Trophoblast cell (in vitro differentiated cells and primary cell): ENCODE measurements at regions not wholly inside any gene's neighbourhood (a gene's known extent, or its start where the extent isn't known, plus 50 kb on each side); places are given as distances from the start of the nearest gene placed in this dataset.

Experiments
- DNase-seq, 2 donors: peaks; one replicate each; pipeline ENCODE4 v3.0.0-alpha.2; 2016
- H2AFZ ChIP-seq: 2 replicates; pipeline ENCODE4 v1.6.1; 2013; ENCODE audit warnings: low read length, moderate library complexity, mild to moderate bottlenecking; ENCODE audit not compliant: insufficient read depth, poor library complexity
- H2AK5ac ChIP-seq: 2 replicates; pipeline ENCODE4 v1.6.1; 2013; ENCODE audit warnings: mild to moderate bottlenecking, low read length
- H2BK120ac ChIP-seq: 2 replicates; pipeline ENCODE4 v1.6.1; 2013; ENCODE audit warnings: low read length, mild to moderate bottlenecking, moderate library complexity; ENCODE audit not compliant: insufficient read depth, poor library complexity
- H2BK12ac ChIP-seq: 2 replicates; pipeline ENCODE4 v1.6.1; 2013; ENCODE audit warnings: mild to moderate bottlenecking, low read length, moderate library complexity
- H2BK5ac ChIP-seq: 2 replicates; pipeline ENCODE4 v1.6.1; 2013; ENCODE audit warnings: low read length, low read depth, moderate library complexity, mild to moderate bottlenecking; ENCODE audit not compliant: poor library complexity
- H3K14ac ChIP-seq: 2 replicates; pipeline ENCODE4 v1.6.1; 2013; ENCODE audit warnings: mild to moderate bottlenecking, low read length
- H3K18ac ChIP-seq: 2 replicates; pipeline ENCODE4 v1.6.1; 2013; ENCODE audit warnings: mild to moderate bottlenecking, low read length
- H3K23ac ChIP-seq: 2 replicates; pipeline ENCODE4 v1.6.1; 2013; ENCODE audit warnings: low read length
- H3K27ac ChIP-seq: 2 replicates; pipeline ENCODE4 v1.5.1; 2013; ENCODE audit warnings: low read depth, mild to moderate bottlenecking, inconsistent platforms, low read length, moderate library complexity
- H3K27me3 ChIP-seq: 2 replicates; pipeline ENCODE4 v1.6.1; 2013; ENCODE audit warnings: inconsistent platforms, mild to moderate bottlenecking, low read length, moderate library complexity; ENCODE audit not compliant: insufficient read depth
- H3K36me3 ChIP-seq, 2 experiments: 1 replicate in 1 of 2; 2 replicates in 1 of 2; pipeline ENCODE4 v1.6.1; 2013; ENCODE audit warnings: low read length in 2 of 2, mild to moderate bottlenecking in 2 of 2, moderate library complexity in 1 of 2; ENCODE audit not compliant: insufficient read depth in 2 of 2, control insufficient read depth in 1 of 2
- H3K4ac ChIP-seq: 2 replicates; pipeline ENCODE4 v1.6.1; 2013; ENCODE audit warnings: low read depth, mild to moderate bottlenecking, low read length, moderate library complexity
- H3K4me1 ChIP-seq, 2 experiments: 1 replicate in 1 of 2; 2 replicates in 1 of 2; pipeline ENCODE4 v1.6.1; 2013; ENCODE audit warnings: low read length in 2 of 2, mild to moderate bottlenecking in 2 of 2, moderate library complexity in 1 of 2; ENCODE audit not compliant: insufficient read depth in 2 of 2, control insufficient read depth in 1 of 2
- H3K4me2 ChIP-seq: 2 replicates; pipeline ENCODE4 v1.6.1; 2013; ENCODE audit warnings: inconsistent platforms, mild to moderate bottlenecking, low read length, moderate library complexity
- H3K4me3 ChIP-seq: 2 replicates; pipeline ENCODE4 v1.5.1; 2013; ENCODE audit warnings: mild to moderate bottlenecking, low read depth, low read length, inconsistent platforms
- H3K79me1 ChIP-seq: one replicate; pipeline ENCODE4 v1.6.1; 2013; ENCODE audit warnings: low read length
- H3K79me2 ChIP-seq: 2 replicates; pipeline ENCODE4 v1.6.1; 2013; ENCODE audit warnings: low read length, mild to moderate bottlenecking; ENCODE audit not compliant: control insufficient read depth, insufficient read depth, poor library complexity
- H3K9ac ChIP-seq: 2 replicates; pipeline ENCODE4 v1.6.1; 2013; ENCODE audit warnings: mild to moderate bottlenecking, low read length
- H3K9me3 ChIP-seq: 2 replicates; pipeline ENCODE4 v1.6.1; 2013; ENCODE audit warnings: low read depth, mild to moderate bottlenecking, control low read depth, inconsistent platforms, low read length; ENCODE audit not compliant: insufficient read depth
- H4K12ac ChIP-seq: 2 replicates; pipeline ENCODE4 v1.6.1; 2013; ENCODE audit warnings: low read depth, mild to moderate bottlenecking, low read length, moderate library complexity
- H4K8ac ChIP-seq: 2 replicates; pipeline ENCODE4 v1.6.1; 2013; ENCODE audit warnings: low read depth, mild to moderate bottlenecking, low read length, moderate library complexity
- H4K91ac ChIP-seq: one replicate; pipeline ENCODE4 v1.6.1; 2013; ENCODE audit warnings: low read depth, mild to moderate bottlenecking, low read length, moderate library complexity
- WGBS: extraction: QIAGEN DNeasy Blood & Tissue Kit; methylation state at CpG from one replicate; pipeline ENCODE4 v1.1.7; 2013; ENCODE audit warnings: missing lambda C conversion rate; ENCODE audit not compliant: insufficient read length, insufficient coverage; ENCODE audit errors: extremely low coverage; 5-methylcytosine and 5-hydroxymethylcytosine counted together

DNA sequence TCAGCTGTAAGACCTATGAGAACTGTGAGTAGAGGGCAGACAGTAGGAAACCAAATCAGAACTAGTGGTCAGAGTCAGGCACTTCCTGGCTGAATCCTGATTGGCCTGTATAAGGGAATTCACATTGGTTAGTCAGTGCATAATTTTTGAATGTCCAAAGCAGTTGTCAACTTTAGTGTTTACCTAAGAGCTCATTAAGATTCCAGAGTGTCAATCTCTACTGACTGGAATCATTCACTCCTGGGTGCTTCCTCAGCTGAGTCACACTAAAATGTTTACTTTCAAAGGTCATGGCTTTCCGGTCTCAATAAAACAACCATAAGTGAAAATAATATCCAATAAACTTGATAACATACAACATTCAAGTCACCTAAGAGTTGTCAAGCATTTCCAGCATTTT, 306.1 kb downstream of the C11orf87 start:
- Histone ChIP-seq H3K27ac (no peak overlapping the region), H3K23ac (no peak overlapping the region), H2BK12ac (no peak overlapping the region), H3K18ac (no peak overlapping the region), H3K9me3 (no peaks in the 10 kb centered on the region), H4K12ac (no peak overlapping the region), H2BK5ac (no peak overlapping the region), H3K14ac (no peak overlapping the region), H3K79me2 (no peaks in the 10 kb centered on the region), H4K91ac (no peak overlapping the region), H2AFZ (no peak overlapping the region), H3K27me3 (no peaks in the 10 kb centered on the region), H3K4me3 (no peak overlapping the region), H3K4me2 (no peak overlapping the region), H4K8ac (no peak overlapping the region), H3K4me1 (no peaks in the 10 kb centered on the region), H3K36me3 (no peaks in the 10 kb centered on the region), H3K9ac (no peak overlapping the region), H2AK5ac (no peak overlapping the region), H2BK120ac (no peak overlapping the region), H3K79me1 (no peaks in the 10 kb centered on the region), H3K4ac (no peak overlapping the region)
- no CpG with 5 or more reads among the region's 1 CpG for WGBS
- peak in 1 of 2 donors; percentile 42 for DNase-seq

- no peak for DNase-seq
- WGBS: no CpG with 5 or more reads among the region's 4 CpGs
- no peak overlapping the region for H3K27ac ChIP-seq
- no peak overlapping the region for H3K4me2 ChIP-seq
- no peak overlapping the region for H3K23ac ChIP-seq
- H4K91ac ChIP-seq: no peak overlapping the region
- H3K79me2 ChIP-seq: no peaks in the 10 kb centered on the region
- H3K4me3 ChIP-seq: no peak overlapping the region
- no peaks in the 10 kb centered on the region for H3K36me3 ChIP-seq
- H2AK5ac ChIP-seq: no peak overlapping the region
- H3K9ac ChIP-seq: peak overlapping the region; percentile 62
- no peak overlapping the region for H3K4ac ChIP-seq
- no peak overlapping the region for H2BK12ac ChIP-seq
- H4K12ac ChIP-seq: no peak overlapping the region
- no peak overlapping the region for H2BK120ac ChIP-seq
- no peaks in the 10 kb centered on the region for H3K9me3 ChIP-seq
- no peak overlapping the region for H3K18ac ChIP-seq
- H2BK5ac ChIP-seq: no peak overlapping the region
- no peak overlapping the region for H2AFZ ChIP-seq
- no peaks in the 10 kb centered on the region for H3K27me3 ChIP-seq
- no peak overlapping the region for H3K14ac ChIP-seq
- H3K79me1 ChIP-seq: no peaks in the 10 kb centered on the region
- no peak overlapping the region for H4K8ac ChIP-seq
- no peaks in the 10 kb centered on the region for H3K4me1 ChIP-seq
Observed at GRCh38 chr11:109729761-109730160, 307.8 kb downstream of the C11orf87 start.

DNA sequence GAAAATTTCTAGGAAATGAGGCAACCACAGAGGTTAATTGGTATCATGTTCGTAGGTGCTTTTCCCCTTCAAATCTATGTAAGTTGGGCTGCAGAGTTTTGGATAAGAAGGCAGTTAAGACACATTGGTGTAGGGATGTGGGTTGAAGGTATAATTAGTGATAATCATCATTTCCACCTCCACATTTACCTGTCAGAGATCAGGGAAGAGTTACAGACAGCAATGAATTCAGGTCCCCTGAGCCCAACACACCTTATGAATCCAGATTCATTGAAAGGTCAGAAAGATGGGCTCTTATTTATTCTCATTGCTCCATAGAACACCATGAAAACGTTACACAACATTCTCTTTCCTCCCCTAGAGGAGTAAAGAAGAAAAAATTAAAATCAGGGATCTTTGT, 308.7 kb downstream of the C11orf87 start:
- Histone ChIP-seq H3K79me2 (no peaks in the 10 kb centered on the region), H4K8ac (no peak overlapping the region), H3K27ac (no peak overlapping the region), H3K18ac (no peak overlapping the region), H3K4me2 (no peak overlapping the region), H2AK5ac (no peak overlapping the region), H3K36me3 (no peaks in the 10 kb centered on the region), H3K27me3 (no peaks in the 10 kb centered on the region), H3K4ac (no peak overlapping the region), H2BK120ac (no peak overlapping the region), H3K79me1 (no peaks in the 10 kb centered on the region), H3K9ac (no peak overlapping the region), H3K9me3 (no peaks in the 10 kb centered on the region), H2BK12ac (no peak overlapping the region), H3K14ac (no peak overlapping the region), H2BK5ac (no peak overlapping the region), H4K12ac (no peak overlapping the region), H3K4me3 (no peak overlapping the region), H2AFZ (no peak overlapping the region), H3K23ac (no peak overlapping the region), H3K4me1 (no peaks in the 10 kb centered on the region), H4K91ac (no peak overlapping the region)
- no peak for DNase-seq
- WGBS: no CpG with 5 or more reads among the region's 2 CpGs

DNA sequence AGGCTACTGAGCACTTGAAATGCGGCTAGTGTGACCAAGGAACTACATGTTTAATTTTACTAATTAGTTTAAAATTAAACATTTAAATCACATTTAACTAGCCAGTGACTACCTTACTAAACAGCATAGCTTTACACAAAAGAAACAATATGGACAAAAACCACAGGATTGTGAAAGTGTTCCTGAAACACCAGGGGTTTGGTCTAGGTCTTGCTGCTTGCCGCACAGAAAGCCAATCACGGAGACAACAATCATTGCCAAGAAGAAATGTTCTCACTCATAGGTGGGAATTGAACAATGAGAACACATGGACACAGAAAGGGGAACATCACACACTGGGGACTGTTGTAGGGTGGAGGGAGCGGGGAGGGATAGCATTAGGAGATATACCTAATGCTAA, 309.5 kb downstream of the C11orf87 start:
- no peak overlapping the region for H3K27ac ChIP-seq
- H2AFZ ChIP-seq: no peak overlapping the region
- no peak overlapping the region for H3K4ac ChIP-seq
- no peaks in the 10 kb centered on the region for H3K79me2 ChIP-seq
- no peak overlapping the region for H3K14ac ChIP-seq
- DNase-seq: no peak
- no peaks in the 10 kb centered on the region for H3K4me1 ChIP-seq
- H2BK5ac ChIP-seq: no peak overlapping the region
- no peak overlapping the region for H3K4me3 ChIP-seq
- H4K8ac ChIP-seq: no peak overlapping the region
- H3K4me2 ChIP-seq: no peak overlapping the region
- H3K9me3 ChIP-seq: no peaks in the 10 kb centered on the region
- no peaks in the 10 kb centered on the region for H3K79me1 ChIP-seq
- H4K12ac ChIP-seq: no peak overlapping the region
- H3K23ac ChIP-seq: no peak overlapping the region
- WGBS: no CpG with 5 or more reads among the region's 4 CpGs
- no peak overlapping the region for H2BK12ac ChIP-seq
- H3K9ac ChIP-seq: no peak overlapping the region
- H2AK5ac ChIP-seq: no peak overlapping the region
- no peak overlapping the region for H3K18ac ChIP-seq
- H4K91ac ChIP-seq: no peak overlapping the region
- no peak overlapping the region for H2BK120ac ChIP-seq
- H3K36me3 ChIP-seq: no peaks in the 10 kb centered on the region
- H3K27me3 ChIP-seq: no peaks in the 10 kb centered on the region
